Glomerular endothelial cell (primary cell): ENCODE measurements at regions not wholly inside any gene's neighbourhood (a gene's known extent, or its start where the extent isn't known, plus 50 kb on each side); places are given as distances from the start of the nearest gene placed in this dataset.
"Not testable (repeated sequence)": the region's sequence is repeated elsewhere in the genome, so short reads cannot be mapped to it uniquely, and the experiment has no call there.

Experiments used
- DNase-seq: peaks from one replicate; pipeline ENCODE4 v3.0.0-alpha.2; 2011; ENCODE audit warnings: low read depth, low spot score; ENCODE audit errors: extremely low read depth

DNA sequence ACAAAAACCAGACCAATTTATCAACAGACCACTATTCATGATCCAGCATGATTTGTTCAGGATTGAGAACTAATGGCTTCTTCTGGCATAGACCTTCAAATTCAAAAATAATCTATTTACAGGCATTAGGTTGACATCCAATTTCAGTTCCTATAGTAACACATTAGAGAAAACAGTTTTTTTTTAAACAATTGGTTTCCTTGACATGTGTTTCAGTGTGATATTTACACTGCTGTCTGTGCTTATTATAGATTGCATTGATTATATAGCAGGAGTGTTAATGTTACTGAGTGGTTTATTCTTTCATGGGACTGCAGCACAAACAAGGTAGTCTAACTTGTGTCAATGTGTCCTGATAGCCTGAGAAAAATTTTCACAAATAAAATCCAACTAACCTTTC is 579.3 kb downstream of the PLOD2 start:
- no peak for DNase-seq

- DNase-seq, result no peak
These were observed 556.1 kb downstream of the PLOD2 start for GRCh38 chr3:145604851-145605250.

DNA sequence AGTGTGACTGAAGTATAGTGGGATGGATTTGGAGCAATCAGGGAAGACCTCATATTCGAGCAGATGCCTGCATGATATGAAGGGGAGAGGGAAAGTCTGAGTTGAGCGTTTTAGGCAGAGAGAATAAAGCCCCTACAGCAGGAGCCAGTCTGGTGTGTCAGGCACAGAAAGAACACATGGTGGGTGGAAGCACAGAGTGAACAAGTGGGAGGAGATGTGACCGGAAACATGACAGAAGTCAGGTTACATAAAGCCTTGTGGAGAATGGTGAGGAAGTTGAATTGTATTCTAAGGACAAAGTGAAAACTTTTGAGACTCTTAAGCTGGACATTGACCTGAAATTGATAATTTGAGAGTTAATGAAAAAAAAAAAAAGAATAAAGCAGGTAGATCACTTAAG is 541.0 kb downstream of the PLOD2 start:
- no peak for DNase-seq

- no peak for DNase-seq
These were observed 540.5 kb downstream of the PLOD2 start for GRCh38 chr3:145620486-145620885.

DNA sequence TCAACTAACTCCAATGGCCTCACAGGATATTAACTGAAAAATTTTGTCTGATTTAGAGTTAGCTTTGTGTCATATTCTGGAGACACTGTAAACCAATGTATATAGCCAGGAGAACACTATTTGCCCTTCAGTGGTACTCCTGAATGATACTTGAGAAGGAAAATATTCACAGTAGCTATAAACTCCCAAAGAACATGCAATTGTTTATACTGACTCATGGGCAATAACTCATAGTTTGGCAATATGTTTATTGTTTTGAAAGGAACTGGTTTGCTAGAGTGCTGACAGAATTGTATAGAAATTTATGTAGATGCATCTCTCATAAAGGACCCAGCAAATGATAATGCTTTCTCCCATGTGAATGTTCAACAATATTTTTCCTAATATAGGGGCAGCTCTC is 537.6 kb downstream of the PLOD2 start:
- no peak for DNase-seq

- DNase-seq, result no peak
These were observed 532.8 kb downstream of the PLOD2 start for GRCh38 chr3:145628211-145628610.

GRCh38 chr3:145637105-145637504 is 523.9 kb downstream of the PLOD2 start:
- DNase-seq, result no peak

- DNase-seq, result no peak
These were observed 521.9 kb downstream of the PLOD2 start for GRCh38 chr3:145639003-145639606.

DNA sequence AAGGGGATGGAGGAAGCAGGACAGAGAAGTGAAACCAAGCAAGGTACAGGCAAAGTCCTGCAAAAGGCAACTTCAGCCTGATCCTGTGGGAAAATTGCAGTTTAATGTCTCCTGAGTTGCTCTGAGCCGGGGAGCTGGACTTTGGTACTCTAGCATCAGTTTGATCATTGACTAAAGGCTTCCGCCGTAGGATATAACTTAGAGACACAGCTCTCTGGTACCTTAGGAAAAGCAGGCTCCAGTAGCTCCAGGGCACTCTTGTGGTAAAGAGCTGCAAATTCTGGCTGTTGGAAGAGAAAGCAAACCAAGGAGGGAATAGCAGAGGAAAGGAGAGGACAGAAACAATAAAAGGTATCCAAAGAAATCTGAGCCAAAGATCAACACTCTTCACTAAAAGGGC is 521.1 kb downstream of the PLOD2 start:
- DNase-seq, result no peak

GRCh38 chr3:145648396-145648795 is 512.6 kb downstream of the PLOD2 start:
- no peak for DNase-seq

- no peak for DNase-seq
These were observed 511.6 kb downstream of the PLOD2 start for GRCh38 chr3:145649368-145649887.

GRCh38 chr3:145650170-145650569 is 510.8 kb downstream of the PLOD2 start:
- DNase-seq, result no peak

DNA sequence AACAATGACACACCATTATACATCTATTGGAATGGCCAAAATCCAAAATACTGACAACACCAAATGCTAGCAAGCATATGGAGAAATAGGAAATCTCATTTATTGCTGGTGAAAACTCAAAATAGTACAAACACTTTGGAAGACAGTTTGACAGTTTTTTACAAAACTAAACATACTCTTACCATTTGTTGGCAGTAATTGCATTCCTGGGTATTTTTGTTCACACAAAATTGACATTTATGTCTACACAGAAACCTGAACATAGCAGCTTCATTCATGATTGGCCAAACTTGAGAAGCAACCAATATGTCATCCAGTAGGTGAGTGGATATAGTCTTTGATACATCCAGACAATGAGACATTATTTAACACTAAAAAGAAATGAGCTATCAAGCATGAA is 489.9 kb downstream of the PLOD2 start:
- no peak for DNase-seq

DNA sequence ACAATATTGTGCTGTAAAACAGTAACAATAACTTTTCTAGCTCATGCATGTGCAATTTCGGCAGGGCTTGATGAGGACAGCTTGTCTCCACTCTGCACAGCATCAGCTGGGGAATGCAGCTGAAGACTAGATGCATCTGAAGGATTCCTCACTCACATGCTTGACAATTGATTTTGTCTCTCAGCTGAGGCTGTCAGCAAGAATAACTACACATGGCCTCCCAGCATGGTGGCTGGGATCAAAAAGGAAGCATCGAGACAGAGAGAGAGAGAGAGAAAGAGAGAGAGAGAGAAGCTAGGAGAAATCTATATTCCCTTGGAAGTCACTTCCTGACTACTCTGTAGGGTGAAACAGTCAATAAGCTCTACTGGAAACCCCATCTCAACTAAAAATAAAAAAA is 487.1 kb downstream of the PLOD2 start:
- no peak for DNase-seq

DNA sequence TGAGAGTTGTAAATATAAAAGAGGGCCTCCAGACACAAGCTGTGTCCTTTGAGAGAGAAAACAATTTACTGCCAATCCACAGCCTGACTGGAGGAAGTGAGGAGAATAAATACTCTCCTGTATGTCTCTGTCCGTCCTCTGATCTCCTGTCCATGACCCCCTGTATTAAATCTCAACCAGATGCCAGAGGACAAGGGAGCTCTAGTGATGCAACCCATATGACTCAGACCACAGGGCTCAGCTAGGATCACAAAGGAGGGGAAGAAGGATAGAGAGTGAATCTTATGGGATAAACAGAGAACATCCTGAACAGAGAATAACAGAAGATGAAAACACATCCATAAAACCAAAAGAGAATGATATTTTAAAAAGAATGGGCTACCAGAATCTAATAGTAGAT is 482.6 kb downstream of the PLOD2 start:
- no peak for DNase-seq

GRCh38 chr3:145681181-145681580 is 479.8 kb downstream of the PLOD2 start:
- no peak for DNase-seq

- not testable (repeated sequence) for DNase-seq
These were observed 473.0 kb downstream of the PLOD2 start for GRCh38 chr3:145687978-145688377.

- DNase-seq, result no peak
These were observed 468.2 kb downstream of the PLOD2 start for GRCh38 chr3:145692751-145693150.

- no peak for DNase-seq
These were observed 465.0 kb downstream of the PLOD2 start for GRCh38 chr3:145696011-145696410.

GRCh38 chr3:145698250-145698649 is 462.7 kb downstream of the PLOD2 start:
- no peak for DNase-seq

- no peak for DNase-seq
These were observed 462.2 kb downstream of the PLOD2 start for GRCh38 chr3:145698749-145699148.

DNA sequence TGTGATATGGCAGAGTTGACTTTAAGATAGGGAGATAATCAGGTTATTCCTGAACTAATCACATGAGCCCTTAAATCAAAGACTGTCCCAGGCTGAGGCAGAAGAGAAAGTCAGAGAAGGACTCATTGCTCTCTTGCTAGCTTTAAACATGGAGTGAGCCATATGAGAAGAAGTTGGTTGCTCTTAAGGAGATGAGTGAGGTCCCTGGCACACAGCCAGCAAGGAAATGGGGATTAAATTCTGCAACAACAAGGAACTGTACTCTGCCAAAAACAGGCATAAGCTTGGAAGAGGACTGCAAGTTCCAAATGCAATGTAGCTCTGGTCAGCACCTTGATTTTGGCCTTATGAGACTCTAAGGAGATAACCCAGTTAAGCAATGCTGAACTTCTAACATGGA is 457.0 kb downstream of the PLOD2 start:
- DNase-seq, result no peak

DNA sequence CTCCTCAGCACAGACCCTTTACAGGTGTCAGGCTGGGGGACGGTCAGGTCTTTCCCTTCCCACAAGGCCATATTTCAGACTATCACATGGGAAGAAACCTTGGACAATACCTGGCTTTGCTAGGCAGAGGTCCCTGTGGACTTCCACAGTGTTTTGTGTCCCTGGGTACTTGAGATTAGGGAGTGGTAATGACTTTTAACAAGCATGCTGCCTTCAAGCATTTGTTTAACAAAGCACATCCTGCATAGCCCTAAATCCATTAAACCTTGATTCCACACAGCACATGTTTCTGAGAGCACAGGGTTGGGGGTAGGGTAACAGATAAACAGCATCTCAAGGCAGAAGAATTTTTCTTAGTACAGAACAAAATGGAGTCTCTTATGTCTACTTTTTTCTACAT is 451.2 kb downstream of the PLOD2 start:
- not testable (repeated sequence) for DNase-seq
